ENCODE measurements at regions not wholly inside any gene's neighbourhood (a gene's known extent, or its start where the extent isn't known, plus 50 kb on each side); places are given as distances from the start of the nearest gene placed in this dataset.
"Not testable (repeated sequence)": the region's sequence is repeated elsewhere in the genome, so short reads cannot be mapped to it uniquely, and the experiment has no call there.

- no peak for DNase-seq
- no peak overlapping the region for H3K27ac Mint-ChIP-seq
- ChIA-PET CTCF (interaction anchor here (0.7 kb wide), 1 partner anchor 405 kb away, joined by 4 read pairs; no protein-coding TSS in a partner anchor), POLR2A (no interaction called here)
- intact Hi-C loops (cut with micrococcal nuclease), result no loop called here
- H3K9me3 Mint-ChIP-seq, result no peaks in the 10 kb centered on the region
- H3K4me1 Mint-ChIP-seq, result no peaks in the 10 kb centered on the region
- ATAC-seq (ENCODE audit: low read depth), result no peak
- H3K27me3 Mint-ChIP-seq, result peaks cover 14% of the 10 kb centered on the region
- H3K4me3 Mint-ChIP-seq, result no peak overlapping the region
- no peaks in the 10 kb centered on the region for H3K36me3 Mint-ChIP-seq (ENCODE audit: low read depth)
- TF ChIP-seq CTCF (IDR thresholded peaks at IDR 0.05), result no peak
These were observed 168.6 kb downstream of the INHBB start for GRCh38 chr2:120514521-120514920.

GRCh38 chr2:120515066-120515758 is 169.3 kb downstream of the INHBB start:
- CTCF ChIA-PET, result interaction anchor here (0.7 kb wide), 1 partner anchor 406 kb away, joined by 4 read pairs; no protein-coding TSS in a partner anchor
- H3K9me3 Mint-ChIP-seq; intact Hi-C loops (cut with micrococcal nuclease): not testable (repeated sequence)

GRCh38 chr2:120515759-120516678 is 170.1 kb downstream of the INHBB start:
- H3K9me3 Mint-ChIP-seq, result no peaks in the 10 kb centered on the region
- DNase-seq, result no peak
- intact Hi-C loops (cut with micrococcal nuclease), result no loop called here
- TF ChIP-seq CTCF (IDR thresholded peaks at IDR 0.05), result no peak
- H3K4me3 Mint-ChIP-seq, result no peak overlapping the region
- ATAC-seq (ENCODE audit: low read depth), result no peak
- no peaks in the 10 kb centered on the region for H3K4me1 Mint-ChIP-seq
- H3K27me3 Mint-ChIP-seq, result peaks cover 14% of the 10 kb centered on the region
- no peaks in the 10 kb centered on the region for H3K36me3 Mint-ChIP-seq (ENCODE audit: low read depth)
- H3K27ac Mint-ChIP-seq, result no peak overlapping the region
- CTCF ChIA-PET, result no interaction called here
- POLR2A ChIA-PET, result no interaction called here

More at GRCh38 chr2:120515066-120515758, 169.3 kb downstream of the INHBB start:
- DNase-seq; H3K36me3 Mint-ChIP-seq (ENCODE audit: low read depth); POLR2A ChIA-PET; ATAC-seq (ENCODE audit: low read depth); H3K27ac Mint-ChIP-seq; H3K4me3 Mint-ChIP-seq; H3K4me1 Mint-ChIP-seq: not testable (repeated sequence)
- peaks cover 14% of the 10 kb centered on the region for H3K27me3 Mint-ChIP-seq

GRCh38 chr2:120516679-120517314 is 170.9 kb downstream of the INHBB start:
- no peak for TF ChIP-seq CTCF (IDR thresholded peaks at IDR 0.05)
- intact Hi-C loops (cut with micrococcal nuclease), result no loop called here
- Mint-ChIP-seq H3K4me3 (no peak overlapping the region), H3K9me3 (no peaks in the 10 kb centered on the region), H3K36me3 (ENCODE audit: low read depth) (no peaks in the 10 kb centered on the region), H3K27me3 (peaks cover 20% of the 10 kb centered on the region), H3K4me1 (no peaks in the 10 kb centered on the region), H3K27ac (no peak overlapping the region)
- DNase-seq, result no peak
- CTCF ChIA-PET, result no interaction called here
- no peak for ATAC-seq (ENCODE audit: low read depth)
- POLR2A ChIA-PET, result no interaction called here

- Mint-ChIP-seq H3K9me3 (no peaks in the 10 kb centered on the region), H3K4me1 (no peaks in the 10 kb centered on the region), H3K27me3 (peaks cover 23% of the 10 kb centered on the region), H3K4me3 (no peak overlapping the region), H3K36me3 (ENCODE audit: low read depth) (no peaks in the 10 kb centered on the region), H3K27ac (no peak overlapping the region)
- POLR2A ChIA-PET, result no interaction called here
- DNase-seq (no peak), ATAC-seq (ENCODE audit: low read depth) (no peak)
- TF ChIP-seq CTCF (IDR thresholded peaks at IDR 0.05), result no peak
- intact Hi-C loops (cut with micrococcal nuclease), result no loop called here
- CTCF ChIA-PET, result no interaction called here
These were observed 172.0 kb downstream of the INHBB start for GRCh38 chr2:120517751-120518469.

Data from activated B cell treated with CpG ODN at 0.5 μM for 24 hours (primary cell).